SK-N-SH (cell line): ENCODE measurements at regions not wholly inside any gene's neighbourhood (a gene's known extent, or its start where the extent isn't known, plus 50 kb on each side); places are given as distances from the start of the nearest gene placed in this dataset.

Experiments
- CTCF ChIA-PET: fragments of 300-600, 350-600 bp; formaldehyde crosslinking; extraction: SDS; loops from one replicate; lab custom pipeline; 2021; lab: Yijun Ruan, JAX
- POLR2A ChIA-PET: fragments of 350-600 bp; sonication (Branson Sonifier 250); formaldehyde crosslinking; extraction: SDS; loops from one replicate; lab custom pipeline; 2020; ENCODE audit warnings: antibody characterized with exemption, inconsistent platforms; lab: Yijun Ruan, JAX
- DNase-seq: peaks from one replicate; pipeline ENCODE4 v3.0.0; 2012
- H2AFZ ChIP-seq: fragments of 200-600 bp; sonication (generic); 2 replicates; pipeline ENCODE4 v1.8.1; 2016; ENCODE audit warnings: antibody characterized with exemption, mild to moderate bottlenecking, low read depth
- H3F3A ChIP-seq: fragments of 200-600 bp; sonication (generic); replicated peaks from 2 replicates; pipeline ENCODE3; 2016; ENCODE audit warnings: antibody characterized with exemption, mild to moderate bottlenecking; ENCODE audit not compliant: insufficient read depth
- H3K27ac ChIP-seq, 2 experiments: fragments of 200-500 bp in 1 of 2; fragments of 200-600 bp in 1 of 2; sonication (Bioruptor generic) in 1 of 2; sonication (generic), shearing (Covaris generic) in 1 of 2; 2 replicates each; pipeline versions ENCODE4 v1.5.1 to v1.6.1; 2014 to 2016; ENCODE audit warnings: low read depth in 2 of 2, inconsistent platforms in 1 of 2, low read length in 1 of 2, mild to moderate bottlenecking in 1 of 2, mixed read lengths in 1 of 2
- H3K27me3 ChIP-seq: fragments of 200-600 bp; sonication (generic), shearing (Covaris generic); 2 replicates; pipeline ENCODE4 v1.6.1; 2016; ENCODE audit warnings: mixed run types; ENCODE audit not compliant: insufficient read depth
- H3K36me3 ChIP-seq, 2 experiments: fragments of 200-500 bp in 1 of 2; fragments of 200-600 bp in 1 of 2; sonication (Bioruptor generic) in 1 of 2; sonication (generic) in 1 of 2; replicated peaks in 1 of 2; 2 replicates each; pipeline versions ENCODE3 to v1.5.1; 2014 to 2016; ENCODE audit warnings: low read length in 1 of 2, mild to moderate bottlenecking in 1 of 2; ENCODE audit not compliant: insufficient read depth in 2 of 2, control insufficient read depth in 1 of 2
- H3K4me1 ChIP-seq, 2 experiments: fragments of 200-500 bp in 1 of 2; fragments of 200-600 bp in 1 of 2; sonication (Bioruptor generic) in 1 of 2; sonication (generic), shearing (Covaris generic) in 1 of 2; 2 replicates each; pipeline versions ENCODE4 v1.5.1 to v1.6.1; 2014 to 2016; ENCODE audit warnings: low read depth in 1 of 2, low read length in 1 of 2, mixed run types in 1 of 2; ENCODE audit not compliant: insufficient read depth in 2 of 2, control insufficient read depth in 1 of 2
- H3K4me2 ChIP-seq: fragments of 200-600 bp; sonication (generic), shearing (Covaris generic); 2 replicates; pipeline ENCODE4 v1.6.1; 2017; ENCODE audit warnings: mixed run types
- H3K4me3 ChIP-seq, 2 experiments: fragments of 200-500 bp in 1 of 2; fragments of 200-600 bp in 1 of 2; sonication (Bioruptor generic) in 1 of 2; sonication (generic), shearing (Covaris generic) in 1 of 2; 2 replicates each; pipeline versions ENCODE4 v1.5.1 to v1.8.1; 2014 to 2016; ENCODE audit warnings: low read depth in 2 of 2, inconsistent platforms in 1 of 2, low read length in 1 of 2, mild to moderate bottlenecking in 1 of 2, mixed read lengths in 1 of 2, moderate library complexity in 1 of 2
- H3K79me2 ChIP-seq: fragments of 200-600 bp; sonication (generic); 2 replicates; pipeline ENCODE4 v1.8.1; 2017; ENCODE audit warnings: mild to moderate bottlenecking; ENCODE audit not compliant: insufficient read depth
- H3K9ac ChIP-seq: fragments of 200-600 bp; sonication (generic); 2 replicates; pipeline ENCODE4 v1.6.1; 2017; ENCODE audit warnings: mixed run types
- H3K9me2 ChIP-seq: fragments of 200-600 bp; sonication (generic); 2 replicates; pipeline ENCODE4 v1.6.1; 2017; ENCODE audit warnings: mixed run types
- H3K9me3 ChIP-seq: fragments of 200-600 bp; sonication (generic); 2 replicates; pipeline ENCODE4 v1.6.1; 2017; ENCODE audit warnings: mixed run types, mild to moderate bottlenecking, moderate library complexity
- H4K20me1 ChIP-seq: fragments of 200-600 bp; sonication (generic); 2 replicates; pipeline ENCODE4 v1.6.1; 2017; ENCODE audit warnings: mild to moderate bottlenecking, mixed run types; ENCODE audit not compliant: insufficient read depth
- CHD2 ChIP-seq: fragments of 150-350 bp; IDR thresholded peaks from 2 replicates; pipeline ENCODE4 v1.6.1; 2018; ENCODE audit warnings: low read length; ENCODE audit not compliant: partially characterized antibody
- ELF1 ChIP-seq: IDR thresholded peaks from 2 replicates; pipeline ENCODE4 v1.4.0; 2012
- EP300 ChIP-seq, 2 experiments: IDR thresholded peaks; 2 replicates each; pipeline versions ENCODE4 v1.4.0 to v1.6.1; 2012; ENCODE audit warnings: borderline replicate concordance in 1 of 2, low read depth in 1 of 2, low read length in 1 of 2
- FOSL2 ChIP-seq: IDR thresholded peaks from 2 replicates; pipeline ENCODE4 v1.4.0; 2012; ENCODE audit warnings: low read depth, mild to moderate bottlenecking, moderate library complexity, borderline replicate concordance
- FOXJ3 ChIP-seq: sonication (generic); formaldehyde crosslinking; IDR thresholded peaks from 2 replicates; pipeline ENCODE4 v1.5.1; 2020; ENCODE audit warnings: mild to moderate bottlenecking, missing genetic modification reagents
- GATA2 ChIP-seq: sonication (generic); formaldehyde crosslinking; IDR thresholded peaks from 2 replicates; pipeline ENCODE4 v1.5.0; 2020; ENCODE audit warnings: mild to moderate bottlenecking, missing genetic modification reagents
- JUND ChIP-seq: IDR thresholded peaks from 2 replicates; pipeline ENCODE4 v1.4.0; 2012
- POLR2AphosphoS5 ChIP-seq: IDR thresholded peaks from 2 replicates; pipeline ENCODE4 v1.6.1; 2012; ENCODE audit warnings: low read depth, low read length
- RAD21 ChIP-seq: IDR thresholded peaks from 2 replicates; pipeline ENCODE4 v1.6.1; 2012; ENCODE audit warnings: mild to moderate bottlenecking, low read length
- RCOR1 ChIP-seq: fragments of 150-350 bp; IDR thresholded peaks from 2 replicates; pipeline ENCODE4 v1.6.1; 2017; ENCODE audit warnings: antibody characterized with exemption, low read length
- RFX5 ChIP-seq: IDR thresholded peaks from 2 replicates; pipeline ENCODE4 v1.6.1; 2012; ENCODE audit warnings: mild to moderate bottlenecking, improper control_type of control experiment, low read length
- TCF12 ChIP-seq: IDR thresholded peaks from 2 replicates; pipeline ENCODE4 v1.4.0; 2012
- YY1 ChIP-seq: IDR thresholded peaks from 2 replicates; pipeline ENCODE4 v1.4.0; 2012; ENCODE audit warnings: low read depth, mild to moderate bottlenecking
- WGBS: methylation state at CpG from one replicate; pipeline ENCODE4 v1.1.6; 2017; ENCODE audit warnings: low lambda C conversion rate; 5-methylcytosine and 5-hydroxymethylcytosine counted together
- TF ChIP-seq, protein P1 (sequence below): IDR thresholded peaks from 2 replicates; pipeline ENCODE4 v1.4.0; 2012; ENCODE audit warnings: low read depth, borderline replicate concordance
- TF ChIP-seq, protein P2 (sequence below): IDR thresholded peaks from 2 replicates; pipeline ENCODE4 v1.4.0; 2012; ENCODE audit warnings: low read depth, borderline replicate concordance
- TF ChIP-seq, protein P3 (sequence below): IDR thresholded peaks from 2 replicates; pipeline ENCODE4 v1.6.1; 2012; ENCODE audit warnings: mild to moderate bottlenecking, low read depth, low read length, moderate library complexity
- TF ChIP-seq, protein P4 (sequence below): IDR thresholded peaks from 2 replicates; pipeline ENCODE4; 2012
- TF ChIP-seq, protein P5 (sequence below): fragments of 150-350 bp; IDR thresholded peaks from 2 replicates; pipeline ENCODE4 v1.6.1; 2017; ENCODE audit warnings: antibody characterized with exemption, low read length, low read depth, borderline replicate concordance
- TF ChIP-seq, protein P6 (sequence below): fragments of 150-350 bp; IDR thresholded peaks from 2 replicates; pipeline ENCODE4 v1.6.1; 2016; ENCODE audit warnings: mild to moderate bottlenecking, low read depth, low read length

DNA sequence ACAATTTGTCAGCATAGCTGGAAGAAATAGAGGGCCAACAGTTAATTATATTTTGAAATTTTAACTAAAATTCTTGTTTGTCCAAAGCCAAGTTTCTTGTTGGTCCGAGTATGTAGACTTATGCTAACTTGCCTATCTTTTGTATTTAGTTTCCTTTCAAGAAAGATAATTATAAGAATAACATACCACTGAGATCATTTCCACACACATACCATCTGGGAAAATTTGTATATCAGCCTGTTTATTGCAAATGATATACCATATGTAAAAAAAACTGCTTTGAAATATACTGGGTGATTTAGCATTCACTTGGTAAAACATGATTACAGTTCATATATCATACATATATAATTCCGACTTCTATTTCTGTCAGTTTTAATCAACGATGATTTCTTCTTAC is 84.7 kb upstream of the ANKRD50 start:
- TF ChIP-seq, protein P1, sequence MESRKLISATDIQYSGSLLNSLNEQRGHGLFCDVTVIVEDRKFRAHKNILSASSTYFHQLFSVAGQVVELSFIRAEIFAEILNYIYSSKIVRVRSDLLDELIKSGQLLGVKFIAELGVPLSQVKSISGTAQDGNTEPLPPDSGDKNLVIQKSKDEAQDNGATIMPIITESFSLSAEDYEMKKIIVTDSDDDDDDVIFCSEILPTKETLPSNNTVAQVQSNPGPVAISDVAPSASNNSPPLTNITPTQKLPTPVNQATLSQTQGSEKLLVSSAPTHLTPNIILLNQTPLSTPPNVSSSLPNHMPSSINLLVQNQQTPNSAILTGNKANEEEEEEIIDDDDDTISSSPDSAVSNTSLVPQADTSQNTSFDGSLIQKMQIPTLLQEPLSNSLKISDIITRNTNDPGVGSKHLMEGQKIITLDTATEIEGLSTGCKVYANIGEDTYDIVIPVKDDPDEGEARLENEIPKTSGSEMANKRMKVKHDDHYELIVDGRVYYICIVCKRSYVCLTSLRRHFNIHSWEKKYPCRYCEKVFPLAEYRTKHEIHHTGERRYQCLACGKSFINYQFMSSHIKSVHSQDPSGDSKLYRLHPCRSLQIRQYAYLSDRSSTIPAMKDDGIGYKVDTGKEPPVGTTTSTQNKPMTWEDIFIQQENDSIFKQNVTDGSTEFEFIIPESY: no peak
- TF ChIP-seq, protein P2, sequence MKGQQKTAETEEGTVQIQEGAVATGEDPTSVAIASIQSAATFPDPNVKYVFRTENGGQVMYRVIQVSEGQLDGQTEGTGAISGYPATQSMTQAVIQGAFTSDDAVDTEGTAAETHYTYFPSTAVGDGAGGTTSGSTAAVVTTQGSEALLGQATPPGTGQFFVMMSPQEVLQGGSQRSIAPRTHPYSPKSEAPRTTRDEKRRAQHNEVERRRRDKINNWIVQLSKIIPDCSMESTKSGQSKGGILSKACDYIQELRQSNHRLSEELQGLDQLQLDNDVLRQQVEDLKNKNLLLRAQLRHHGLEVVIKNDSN: no peak
- TF ChIP-seq GATA2 (no peak), TCF12 (no peak), RFX5 (no peak), FOSL2 (no peak), RCOR1 (no peak), POLR2AphosphoS5 (no peak), CHD2 (no peak), EP300 (IDR thresholded peaks at IDR 0.05; ENCODE audit: borderline replicate concordance in 1 of 2, low read depth in 1 of 2, low read length in 1 of 2) (no peak), FOXJ3 (CRISPR knock-in tag) (no peak), JUND (no peak), RAD21 (no peak), YY1 (no peak), ELF1 (no peak)
- TF ChIP-seq, protein P3, sequence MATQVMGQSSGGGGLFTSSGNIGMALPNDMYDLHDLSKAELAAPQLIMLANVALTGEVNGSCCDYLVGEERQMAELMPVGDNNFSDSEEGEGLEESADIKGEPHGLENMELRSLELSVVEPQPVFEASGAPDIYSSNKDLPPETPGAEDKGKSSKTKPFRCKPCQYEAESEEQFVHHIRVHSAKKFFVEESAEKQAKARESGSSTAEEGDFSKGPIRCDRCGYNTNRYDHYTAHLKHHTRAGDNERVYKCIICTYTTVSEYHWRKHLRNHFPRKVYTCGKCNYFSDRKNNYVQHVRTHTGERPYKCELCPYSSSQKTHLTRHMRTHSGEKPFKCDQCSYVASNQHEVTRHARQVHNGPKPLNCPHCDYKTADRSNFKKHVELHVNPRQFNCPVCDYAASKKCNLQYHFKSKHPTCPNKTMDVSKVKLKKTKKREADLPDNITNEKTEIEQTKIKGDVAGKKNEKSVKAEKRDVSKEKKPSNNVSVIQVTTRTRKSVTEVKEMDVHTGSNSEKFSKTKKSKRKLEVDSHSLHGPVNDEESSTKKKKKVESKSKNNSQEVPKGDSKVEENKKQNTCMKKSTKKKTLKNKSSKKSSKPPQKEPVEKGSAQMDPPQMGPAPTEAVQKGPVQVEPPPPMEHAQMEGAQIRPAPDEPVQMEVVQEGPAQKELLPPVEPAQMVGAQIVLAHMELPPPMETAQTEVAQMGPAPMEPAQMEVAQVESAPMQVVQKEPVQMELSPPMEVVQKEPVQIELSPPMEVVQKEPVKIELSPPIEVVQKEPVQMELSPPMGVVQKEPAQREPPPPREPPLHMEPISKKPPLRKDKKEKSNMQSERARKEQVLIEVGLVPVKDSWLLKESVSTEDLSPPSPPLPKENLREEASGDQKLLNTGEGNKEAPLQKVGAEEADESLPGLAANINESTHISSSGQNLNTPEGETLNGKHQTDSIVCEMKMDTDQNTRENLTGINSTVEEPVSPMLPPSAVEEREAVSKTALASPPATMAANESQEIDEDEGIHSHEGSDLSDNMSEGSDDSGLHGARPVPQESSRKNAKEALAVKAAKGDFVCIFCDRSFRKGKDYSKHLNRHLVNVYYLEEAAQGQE: no peak
- TF ChIP-seq, protein P4, sequence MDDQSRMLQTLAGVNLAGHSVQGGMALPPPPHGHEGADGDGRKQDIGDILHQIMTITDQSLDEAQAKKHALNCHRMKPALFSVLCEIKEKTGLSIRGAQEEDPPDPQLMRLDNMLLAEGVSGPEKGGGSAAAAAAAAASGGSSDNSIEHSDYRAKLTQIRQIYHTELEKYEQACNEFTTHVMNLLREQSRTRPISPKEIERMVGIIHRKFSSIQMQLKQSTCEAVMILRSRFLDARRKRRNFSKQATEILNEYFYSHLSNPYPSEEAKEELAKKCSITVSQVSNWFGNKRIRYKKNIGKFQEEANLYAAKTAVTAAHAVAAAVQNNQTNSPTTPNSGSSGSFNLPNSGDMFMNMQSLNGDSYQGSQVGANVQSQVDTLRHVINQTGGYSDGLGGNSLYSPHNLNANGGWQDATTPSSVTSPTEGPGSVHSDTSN: no peak
- TF ChIP-seq, protein P5, sequence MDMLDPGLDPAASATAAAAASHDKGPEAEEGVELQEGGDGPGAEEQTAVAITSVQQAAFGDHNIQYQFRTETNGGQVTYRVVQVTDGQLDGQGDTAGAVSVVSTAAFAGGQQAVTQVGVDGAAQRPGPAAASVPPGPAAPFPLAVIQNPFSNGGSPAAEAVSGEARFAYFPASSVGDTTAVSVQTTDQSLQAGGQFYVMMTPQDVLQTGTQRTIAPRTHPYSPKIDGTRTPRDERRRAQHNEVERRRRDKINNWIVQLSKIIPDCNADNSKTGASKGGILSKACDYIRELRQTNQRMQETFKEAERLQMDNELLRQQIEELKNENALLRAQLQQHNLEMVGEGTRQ: no peak
- TF ChIP-seq, protein P6, sequence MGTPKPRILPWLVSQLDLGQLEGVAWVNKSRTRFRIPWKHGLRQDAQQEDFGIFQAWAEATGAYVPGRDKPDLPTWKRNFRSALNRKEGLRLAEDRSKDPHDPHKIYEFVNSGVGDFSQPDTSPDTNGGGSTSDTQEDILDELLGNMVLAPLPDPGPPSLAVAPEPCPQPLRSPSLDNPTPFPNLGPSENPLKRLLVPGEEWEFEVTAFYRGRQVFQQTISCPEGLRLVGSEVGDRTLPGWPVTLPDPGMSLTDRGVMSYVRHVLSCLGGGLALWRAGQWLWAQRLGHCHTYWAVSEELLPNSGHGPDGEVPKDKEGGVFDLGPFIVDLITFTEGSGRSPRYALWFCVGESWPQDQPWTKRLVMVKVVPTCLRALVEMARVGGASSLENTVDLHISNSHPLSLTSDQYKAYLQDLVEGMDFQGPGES: no peak
- Histone ChIP-seq H2AFZ (0 out of 2 replicates have a peak overlapping the region, but pooled peaks have one; percentile 26), H3K9me3 (no peaks in the 10 kb centered on the region), H3F3A (no peaks in the 10 kb centered on the region), H3K27me3 (no peaks in the 10 kb centered on the region), H4K20me1 (no peaks in the 10 kb centered on the region), H3K4me1 (no peaks in the 10 kb centered on the region), H3K36me3 (no peaks in the 10 kb centered on the region), H3K79me2 (no peaks in the 10 kb centered on the region), H3K9me2 (no peaks in the 10 kb centered on the region), H3K9ac (no peak overlapping the region), H3K4me2 (no peak overlapping the region), H3K27ac (no peak overlapping the region), H3K4me3 (no peak overlapping the region)
- ChIA-PET CTCF (no interaction called here), POLR2A (no interaction called here)
- 80% methylated on average over 3 of the region's 3 CpGs for WGBS
- DNase-seq: no peak
